DND-41 (cell line): ENCODE measurements at regions not wholly inside any gene's neighbourhood (a gene's known extent, or its start where the extent isn't known, plus 50 kb on each side); places are given as distances from the start of the nearest gene placed in this dataset.

ENCODE experiments used
- CTCF ChIP-seq: IDR thresholded peaks from 2 replicates; pipeline ENCODE4 v1.5.1; 2012; ENCODE audit warnings: borderline replicate concordance, low read length, moderate library complexity, mild to moderate bottlenecking; ENCODE audit not compliant: poor library complexity, severe bottlenecking; ENCODE audit errors: extremely low read depth
- EZH2 ChIP-seq: IDR thresholded peaks from 3 replicates; pipeline ENCODE4 v1.6.1; 2012; ENCODE audit warnings: borderline replicate concordance, low read depth, mild to moderate bottlenecking, moderate library complexity, low read length, inconsistent platforms; ENCODE audit not compliant: severe bottlenecking

GRCh38 chr5:124902097-124902821, 155.8 kb upstream of the ZNF608 start:
- TF ChIP-seq CTCF (no peak), EZH2 (no peak)
